ENCODE measurements at regions not wholly inside any gene's neighbourhood (a gene's known extent, or its start where the extent isn't known, plus 50 kb on each side); places are given as distances from the start of the nearest gene placed in this dataset.

- no peak for TF ChIP-seq CTCF (IDR thresholded peaks at IDR 0.05)
- Histone ChIP-seq H3K36me3 (no peaks in the 10 kb centered on the region), H3K27ac (no peak overlapping the region), H3K4me1 (ENCODE audit: control insufficient read depth in 1 of 2, low read depth in 2 of 2) (no peaks in the 10 kb centered on the region), H3K4me3 (no peak overlapping the region), H3K27me3 (replicated peaks; ENCODE audit: insufficient read depth) (no peaks in the 10 kb centered on the region), H3K9me3 (no peaks in the 10 kb centered on the region)
- no peak for ATAC-seq (ENCODE audit: insufficient number of reproducible peaks, low FRiP score, low read depth)
- DNase-seq (ENCODE audit: low spot score): no peak
Measured at GRCh38 chr10:111356571-111356970, 279.7 kb downstream of the ADRA2A start.

- H3K27ac ChIP-seq: no peak overlapping the region
- no peak for TF ChIP-seq CTCF (IDR thresholded peaks at IDR 0.05)
- H3K4me3 ChIP-seq: no peak overlapping the region
- H3K36me3 ChIP-seq: no peaks in the 10 kb centered on the region
- ATAC-seq (ENCODE audit: insufficient number of reproducible peaks, low FRiP score, low read depth) (no peak), DNase-seq (ENCODE audit: low spot score) (no peak)
- H3K9me3 ChIP-seq: no peaks in the 10 kb centered on the region
- no peaks in the 10 kb centered on the region for H3K4me1 ChIP-seq (ENCODE audit: control insufficient read depth in 1 of 2, low read depth in 2 of 2)
- H3K27me3 ChIP-seq (replicated peaks; ENCODE audit: insufficient read depth): no peaks in the 10 kb centered on the region
Measured at GRCh38 chr10:111357859-111358258, 281.0 kb downstream of the ADRA2A start.

GRCh38 chr10:111360260-111360925, 283.6 kb downstream of the ADRA2A start:
- ATAC-seq (ENCODE audit: insufficient number of reproducible peaks, low FRiP score, low read depth) (no peak), DNase-seq (ENCODE audit: low spot score) (no peak)
- no peaks in the 10 kb centered on the region for H3K4me1 ChIP-seq (ENCODE audit: control insufficient read depth in 1 of 2, low read depth in 2 of 2)
- no peak for TF ChIP-seq CTCF (IDR thresholded peaks at IDR 0.05)
- no peaks in the 10 kb centered on the region for H3K27me3 ChIP-seq (replicated peaks; ENCODE audit: insufficient read depth)
- no peaks in the 10 kb centered on the region for H3K9me3 ChIP-seq
- no peak overlapping the region for H3K27ac ChIP-seq
- H3K4me3 ChIP-seq: no peak overlapping the region
- no peaks in the 10 kb centered on the region for H3K36me3 ChIP-seq

GRCh38 chr10:111367531-111367930, 290.7 kb downstream of the ADRA2A start:
- no peaks in the 10 kb centered on the region for H3K27me3 ChIP-seq (replicated peaks; ENCODE audit: insufficient read depth)
- no peaks in the 10 kb centered on the region for H3K36me3 ChIP-seq
- DNase-seq (ENCODE audit: low spot score) (no peak), ATAC-seq (ENCODE audit: insufficient number of reproducible peaks, low FRiP score, low read depth) (no peak)
- H3K27ac ChIP-seq: no peak overlapping the region
- H3K9me3 ChIP-seq: no peaks in the 10 kb centered on the region
- no peak for TF ChIP-seq CTCF (IDR thresholded peaks at IDR 0.05)
- no peak overlapping the region for H3K4me3 ChIP-seq
- H3K4me1 ChIP-seq (ENCODE audit: control insufficient read depth in 1 of 2, low read depth in 2 of 2): no peaks in the 10 kb centered on the region

GRCh38 chr10:111370101-111370500, 293.3 kb downstream of the ADRA2A start:
- ATAC-seq (ENCODE audit: insufficient number of reproducible peaks, low FRiP score, low read depth): no peak
- DNase-seq (ENCODE audit: low spot score): no peak
- H3K4me3 ChIP-seq: no peak overlapping the region
- no peak for TF ChIP-seq CTCF (IDR thresholded peaks at IDR 0.05)
- H3K4me1 ChIP-seq (ENCODE audit: control insufficient read depth in 1 of 2, low read depth in 2 of 2): no peaks in the 10 kb centered on the region
- no peak overlapping the region for H3K27ac ChIP-seq
- H3K27me3 ChIP-seq (replicated peaks; ENCODE audit: insufficient read depth): no peaks in the 10 kb centered on the region
- no peaks in the 10 kb centered on the region for H3K9me3 ChIP-seq
- no peaks in the 10 kb centered on the region for H3K36me3 ChIP-seq
